H1 (cell line): ENCODE measurements at regions not wholly inside any gene's neighbourhood (a gene's known extent, or its start where the extent isn't known, plus 50 kb on each side); places are given as distances from the start of the nearest gene placed in this dataset.

Source experiments
- CTCF ChIA-PET: fragments of 300-600 bp; sonication (Branson Sonifier 250); formaldehyde crosslinking; loops from one replicate; lab custom pipeline; 2021; ENCODE audit not compliant: partially characterized antibody; lab: Charles Lee
- POLR2A ChIA-PET: fragments of 300-600 bp; sonication (Branson Sonifier 250); formaldehyde crosslinking; loops from one replicate; lab custom pipeline; 2021; ENCODE audit warnings: inconsistent platforms; ENCODE audit not compliant: partially characterized antibody; lab: Charles Lee
- DNase-seq, 2 experiments: peaks; one replicate each; pipeline versions ENCODE4 v3.0.0 to v3.0.0-alpha.2; 2010 to 2022; ENCODE audit warnings: low spot score in 2 of 2, low read depth in 1 of 2, mixed read lengths in 1 of 2
- FAIRE-seq: peaks from 2 replicates; lab custom pipeline; 2011; peaks lifted over from hg19 to GRCh38; lab: Jason Lieb, UNC
- H2AFZ ChIP-seq: 2 replicates; pipeline ENCODE4 v1.8.1; 2012; ENCODE audit warnings: low read length, inconsistent platforms
- H2AK5ac ChIP-seq: 2 replicates; pipeline ENCODE4 v1.6.1; 2013; ENCODE audit warnings: low read depth, low read length
- H2BK120ac ChIP-seq: replicated peaks from 2 replicates; pipeline ENCODE3; 2013; ENCODE audit warnings: low read depth, low read length, inconsistent platforms
- H2BK12ac ChIP-seq: 2 replicates; pipeline ENCODE4 v1.6.1; 2013; ENCODE audit warnings: low read depth, low read length
- H2BK15ac ChIP-seq: 2 replicates; pipeline ENCODE4 v1.6.1; 2013; ENCODE audit warnings: low read length
- H2BK20ac ChIP-seq: 2 replicates; pipeline ENCODE4 v1.6.1; 2013; ENCODE audit warnings: low read length
- H2BK5ac ChIP-seq: 2 replicates; pipeline ENCODE4 v1.6.1; 2013; ENCODE audit warnings: low read depth, low read length
- H3K14ac ChIP-seq: 2 replicates; pipeline ENCODE4 v1.6.1; 2013; ENCODE audit warnings: inconsistent platforms; ENCODE audit not compliant: insufficient read length
- H3K18ac ChIP-seq: 2 replicates; pipeline ENCODE4 v1.6.1; 2013; ENCODE audit warnings: low read length; ENCODE audit errors: extremely low read depth
- H3K23ac ChIP-seq: 2 replicates; pipeline ENCODE4 v1.6.1; 2013; ENCODE audit warnings: inconsistent platforms; ENCODE audit not compliant: insufficient read length
- H3K23me2 ChIP-seq: 2 replicates; pipeline ENCODE4 v1.6.1; 2013; ENCODE audit warnings: low read depth, low read length
- H3K27ac ChIP-seq: 2 replicates; pipeline ENCODE4 v1.6.1; 2011; ENCODE audit warnings: low read depth, low read length, inconsistent platforms
- H3K27me3 ChIP-seq, 4 experiments: replicated peaks in 1 of 4; 1 replicate in 1 of 4; 2 replicates in 3 of 4; pipeline versions ENCODE4 v1.6.1 to v1.8.1; 2011 to 2013; ENCODE audit warnings: low read length in 3 of 4, mild to moderate bottlenecking in 3 of 4, inconsistent platforms in 2 of 4, mixed read lengths in 2 of 4, moderate library complexity in 1 of 4; ENCODE audit not compliant: control insufficient read depth in 3 of 4, insufficient read depth in 3 of 4; ENCODE audit errors: extremely low read depth in 1 of 4
- H3K36me3 ChIP-seq, 4 experiments: 2 replicates each; pipeline versions ENCODE4 v1.6.1 to v1.8.1; 2011 to 2013; ENCODE audit warnings: mild to moderate bottlenecking in 4 of 4, low read length in 3 of 4, moderate library complexity in 2 of 4, control low read depth in 1 of 4, inconsistent platforms in 1 of 4; ENCODE audit not compliant: insufficient read depth in 4 of 4, control insufficient read depth in 2 of 4
- H3K4ac ChIP-seq: replicated peaks from 2 replicates; pipeline ENCODE3; 2013; ENCODE audit warnings: low read length, low read depth, mixed read lengths, inconsistent platforms; ENCODE audit not compliant: insufficient read length
- H3K4me1 ChIP-seq, 4 experiments: replicated peaks in 1 of 4; 1 replicate in 1 of 4; 2 replicates in 3 of 4; pipeline versions ENCODE4 v1.6.1 to v1.8.1; 2011 to 2013; ENCODE audit warnings: low read length in 3 of 4, inconsistent platforms in 2 of 4, mixed read lengths in 1 of 4; ENCODE audit not compliant: insufficient read depth in 4 of 4, control insufficient read depth in 3 of 4
- H3K4me2 ChIP-seq, 2 experiments: 2 replicates each; pipeline versions ENCODE4 v1.6.1 to v1.8.1; 2011 to 2013; ENCODE audit warnings: low read depth in 2 of 2, low read length in 2 of 2, control low read depth in 1 of 2, inconsistent platforms in 1 of 2, mild to moderate bottlenecking in 1 of 2; ENCODE audit not compliant: insufficient read depth in 1 of 2
- H3K4me3 ChIP-seq, 4 experiments: fragments of 200-600, 300-600 bp in 1 of 4; sonication (generic), shearing (Covaris generic), sonication (Bioruptor Twin) in 1 of 4; 2 replicates each; pipeline versions ENCODE4 v1.5.1 to v1.8.1; 2011 to 2016; ENCODE audit warnings: low read length in 4 of 4, low read depth in 3 of 4, control low read depth in 2 of 4, inconsistent platforms in 2 of 4, mild to moderate bottlenecking in 2 of 4, mixed read lengths in 1 of 4, moderate library complexity in 1 of 4; ENCODE audit not compliant: insufficient read depth in 2 of 4; ENCODE audit errors: extremely low read depth in 1 of 4
- H3K56ac ChIP-seq: replicated peaks from 2 replicates; pipeline ENCODE3; 2013; ENCODE audit warnings: low read depth, mild to moderate bottlenecking, mixed read lengths, low read length, inconsistent platforms; ENCODE audit not compliant: insufficient read length
- H3K79me1 ChIP-seq: 2 replicates; pipeline ENCODE4 v1.6.1; 2013; ENCODE audit warnings: low read depth, low read length, control low read depth
- H3K79me2 ChIP-seq, 2 experiments: 2 replicates each; pipeline versions ENCODE4 v1.6.1 to v1.8.1; 2012 to 2013; ENCODE audit warnings: low read length in 2 of 2, mild to moderate bottlenecking in 2 of 2, inconsistent platforms in 1 of 2; ENCODE audit not compliant: insufficient read depth in 2 of 2, control insufficient read depth in 1 of 2
- H3K9ac ChIP-seq, 4 experiments: replicated peaks in 1 of 4; 1 replicate in 1 of 4; 2 replicates in 3 of 4; pipeline versions ENCODE4 v1.6.1 to v1.8.1; 2011 to 2013; ENCODE audit warnings: low read depth in 3 of 4, low read length in 3 of 4, control low read depth in 2 of 4, mild to moderate bottlenecking in 2 of 4, moderate library complexity in 2 of 4, inconsistent platforms in 1 of 4; ENCODE audit errors: extremely low read depth in 1 of 4
- H3K9me3 ChIP-seq, 2 experiments: 2 replicates each; pipeline versions ENCODE4 v1.6.1 to v1.8.1; 2012 to 2013; ENCODE audit warnings: mild to moderate bottlenecking in 2 of 2, moderate library complexity in 2 of 2, control low read depth in 1 of 2, inconsistent platforms in 1 of 2, low read depth in 1 of 2, low read length in 1 of 2, mixed read lengths in 1 of 2; ENCODE audit not compliant: insufficient read depth in 2 of 2
- H4K20me1 ChIP-seq, 2 experiments: replicated peaks in 1 of 2; 2 replicates each; pipeline versions ENCODE3 to v1.8.1; 2011 to 2013; ENCODE audit warnings: inconsistent platforms in 2 of 2, low read length in 2 of 2, mild to moderate bottlenecking in 1 of 2; ENCODE audit not compliant: insufficient read depth in 2 of 2, control insufficient read depth in 1 of 2
- H4K5ac ChIP-seq: 2 replicates; pipeline ENCODE4 v1.6.1; 2013; ENCODE audit warnings: low read length, low read depth, mixed read lengths, inconsistent platforms; ENCODE audit not compliant: insufficient read length
- H4K8ac ChIP-seq: 2 replicates; pipeline ENCODE4 v1.8.0; 2013; ENCODE audit warnings: mild to moderate bottlenecking, moderate library complexity, low read length, inconsistent platforms; ENCODE audit not compliant: insufficient read depth; ENCODE audit errors: extremely low read depth
- H4K91ac ChIP-seq: replicated peaks from 2 replicates; pipeline ENCODE3; 2013; ENCODE audit warnings: low read length, mixed read lengths, inconsistent platforms; ENCODE audit not compliant: insufficient read length
- ASH2L ChIP-seq: fragments of 200-600, 300-600 bp; sonication (generic); IDR thresholded peaks from one replicate; pipeline ENCODE4 v1.7.1; 2017; ENCODE audit warnings: low read length
- BRCA1 ChIP-seq: IDR thresholded peaks from 2 replicates; pipeline ENCODE4 v1.6.1; 2012; ENCODE audit warnings: low read depth, low read length, improper control_type of control experiment
- CBX5 ChIP-seq: fragments of 300-800, 300-1000 bp; sonication (generic); IDR thresholded peaks from 2 replicates; pipeline ENCODE4 v1.7.1; 2016; ENCODE audit warnings: antibody characterized with exemption, low read length, low read depth
- CBX8 ChIP-seq: fragments of 300-800, 300-1000 bp; sonication (generic); IDR thresholded peaks from 2 replicates; pipeline ENCODE4 v1.7.1; 2016; ENCODE audit warnings: low read depth, low read length, borderline replicate concordance
- EGR1 ChIP-seq: IDR thresholded peaks from 2 replicates; pipeline ENCODE4 v1.6.1; 2011; ENCODE audit warnings: low read depth, low read length, borderline replicate concordance
- KDM1A ChIP-seq: fragments of 200-600, 300-600 bp; sonication (generic); IDR thresholded peaks from 2 replicates; pipeline ENCODE4 v1.7.1; 2016; ENCODE audit warnings: mild to moderate bottlenecking, low read length, borderline replicate concordance
- KDM4A ChIP-seq: IDR thresholded peaks from one replicate; pipeline ENCODE4 v1.7.1; 2012; ENCODE audit warnings: low read depth, mild to moderate bottlenecking, moderate library complexity, low read length, inconsistent platforms; ENCODE audit not compliant: severe bottlenecking
- MAFK ChIP-seq: IDR thresholded peaks from 2 replicates; pipeline ENCODE4 v1.6.1; 2012; ENCODE audit warnings: low read depth, mild to moderate bottlenecking, improper control_type of control experiment, low read length
- NRF1 ChIP-seq: IDR thresholded peaks from 2 replicates; pipeline ENCODE4 v1.6.1; 2011; ENCODE audit warnings: mild to moderate bottlenecking, low read depth, low read length, improper control_type of control experiment
- POLR2A ChIP-seq, 2 experiments: IDR thresholded peaks; 1 replicate in 1 of 2; 2 replicates in 1 of 2; pipeline ENCODE4 v1.6.1; 2011; ENCODE audit warnings: low read depth in 2 of 2, low read length in 2 of 2, mild to moderate bottlenecking in 2 of 2; ENCODE audit errors: control extremely low read depth in 1 of 2
- RFX5 ChIP-seq: IDR thresholded peaks from 2 replicates; pipeline ENCODE4 v1.6.1; 2011; ENCODE audit warnings: low read depth, low read length, improper control_type of control experiment, borderline replicate concordance
- SIX5 ChIP-seq: IDR thresholded peaks from 2 replicates; pipeline ENCODE4 v1.6.1; 2011; ENCODE audit warnings: mild to moderate bottlenecking, low read depth, low read length
- SP4 ChIP-seq: IDR thresholded peaks from 2 replicates; pipeline ENCODE4 v1.6.1; 2012; ENCODE audit warnings: low read length, inconsistent platforms
- SUZ12 ChIP-seq: fragments of 200-600 bp; sonication (generic); IDR thresholded peaks from 2 replicates; pipeline ENCODE4 v1.6.1; 2012; ENCODE audit warnings: mild to moderate bottlenecking, inconsistent platforms, low read length, moderate library complexity, mixed read lengths
- ZNF274 ChIP-seq: IDR thresholded peaks from 2 replicates; pipeline ENCODE4 v1.7.0; 2012; ENCODE audit warnings: low read length, borderline replicate concordance; ENCODE audit errors: extremely low read depth
- TF ChIP-seq, protein P1 (sequence below): IDR thresholded peaks from 2 replicates; pipeline ENCODE4 v1.6.1; 2012; ENCODE audit warnings: inconsistent platforms

DNA sequence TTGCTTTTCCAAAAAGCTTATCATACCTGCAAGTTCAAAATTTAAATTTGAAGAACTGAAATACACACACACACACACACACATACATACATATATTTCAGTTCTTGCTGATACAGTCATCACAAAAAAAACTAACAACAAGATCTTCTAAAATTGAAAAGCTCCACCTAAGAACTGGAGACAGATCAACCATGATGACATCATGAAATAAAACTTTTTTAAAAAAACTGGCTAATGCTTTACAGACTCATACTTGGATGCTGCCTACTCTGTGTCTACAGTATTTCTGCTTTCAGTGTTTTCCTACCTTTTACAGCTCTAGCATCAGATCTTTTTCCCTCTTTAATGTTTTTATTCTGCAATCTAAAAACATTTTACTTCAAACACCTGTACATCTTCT is 261.4 kb downstream of the DIO2 start:
- H3K18ac ChIP-seq: no peak overlapping the region
- no peaks in the 10 kb centered on the region for H3K36me3 ChIP-seq
- H2AK5ac ChIP-seq: no peak overlapping the region
- H3K4me1 ChIP-seq: peaks cover 0 to 2% (median 0%) of the 10 kb centered on the region in 4 experiments; a peak in 1 of 7 replicates
- no peak overlapping the region for H3K4me3 ChIP-seq
- DNase-seq (no peak), FAIRE-seq (no peak)
- H4K8ac ChIP-seq: no peak overlapping the region
- POLR2A ChIA-PET: no interaction called here
- H3K23ac ChIP-seq: no peak overlapping the region
- no peaks in the 10 kb centered on the region for H3K79me1 ChIP-seq
- no peaks in the 10 kb centered on the region for H4K20me1 ChIP-seq
- H3K27ac ChIP-seq: no peak overlapping the region
- H2BK20ac ChIP-seq: no peak overlapping the region
- no peaks in the 10 kb centered on the region for H3K79me2 ChIP-seq
- H3K14ac ChIP-seq: no peak overlapping the region
- H3K4ac ChIP-seq: no peak overlapping the region
- TF ChIP-seq NRF1 (no peak), KDM4A (no peak), ZNF274 (no peak), SP4 (no peak), RFX5 (no peak), ASH2L (no peak), SIX5 (no peak), KDM1A (no peak), POLR2A (IDR thresholded peaks at IDR 0.05; ENCODE audit: control extremely low read depth in 1 of 2, low read depth in 2 of 2, low read length in 2 of 2) (no peak), CBX8 (no peak), SUZ12 (no peak), CBX5 (no peak), MAFK (no peak), BRCA1 (no peak), EGR1 (no peak)
- TF ChIP-seq, protein P1, sequence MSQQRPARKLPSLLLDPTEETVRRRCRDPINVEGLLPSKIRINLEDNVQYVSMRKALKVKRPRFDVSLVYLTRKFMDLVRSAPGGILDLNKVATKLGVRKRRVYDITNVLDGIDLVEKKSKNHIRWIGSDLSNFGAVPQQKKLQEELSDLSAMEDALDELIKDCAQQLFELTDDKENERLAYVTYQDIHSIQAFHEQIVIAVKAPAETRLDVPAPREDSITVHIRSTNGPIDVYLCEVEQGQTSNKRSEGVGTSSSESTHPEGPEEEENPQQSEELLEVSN: no peak
- no peak overlapping the region for H3K4me2 ChIP-seq
- CTCF ChIA-PET: interaction anchor here (0.6 to 1.7 kb wide), 2 partner anchors 11 to 238 kb away, joined by 3 to 5 read pairs; no protein-coding TSS in a partner anchor
- H2BK120ac ChIP-seq: no peak overlapping the region
- H3K27me3 ChIP-seq: no peaks in the 10 kb centered on the region
- H3K9ac ChIP-seq: no peak overlapping the region
- H3K56ac ChIP-seq: no peak overlapping the region
- H2BK15ac ChIP-seq: no peak overlapping the region
- no peaks in the 10 kb centered on the region; a peak in 1 of 4 replicates for H3K9me3 ChIP-seq
- H2AFZ ChIP-seq: no peak overlapping the region
- no peak overlapping the region for H2BK5ac ChIP-seq
- H4K91ac ChIP-seq: no peak overlapping the region
- H4K5ac ChIP-seq: no peak overlapping the region
- no peaks in the 10 kb centered on the region for H3K23me2 ChIP-seq
- no peak overlapping the region for H2BK12ac ChIP-seq
